IMR-90 (cell line): ENCODE measurements at regions not wholly inside any gene's neighbourhood (a gene's known extent, or its start where the extent isn't known, plus 50 kb on each side); places are given as distances from the start of the nearest gene placed in this dataset.
"Not testable (repeated sequence)": the region's sequence is repeated elsewhere in the genome, so short reads cannot be mapped to it uniquely, and the experiment has no call there.

Experiments used
- ATAC-seq: fragments of 200-7000 bp; cut with Tn5 transposase; 2 replicates; pipeline ENCODE4 v1.9.1; 2020; ENCODE audit warnings: low read depth, mild to moderate bottlenecking, moderate library complexity
- BruUV-seq: library from RNA; stranded (reverse); fragments of 400-500 nt; replicated peaks from 2 replicates; lab custom pipeline; 2021; lab: Mats Ljungman, UMichigan
- CTCF ChIA-PET: fragments of 300-600 bp; formaldehyde crosslinking; extraction: SDS; loops from one replicate; lab custom pipeline; 2021; ENCODE audit warnings: antibody characterized with exemption; lab: Yijun Ruan, JAX
- POLR2A ChIA-PET: fragments of 300-600 bp; sonication (Branson Sonifier 250); formaldehyde crosslinking; loops from one replicate; lab custom pipeline; 2022; ENCODE audit warnings: antibody characterized with exemption; ENCODE audit not compliant: unreplicated experiment; lab: Charles Lee
- DNase-seq: peaks from one replicate; pipeline ENCODE4 v3.0.0; 2013
- H2AFZ ChIP-seq: replicated peaks from 2 replicates; pipeline ENCODE3; 2013; ENCODE audit warnings: low read length, mild to moderate bottlenecking; ENCODE audit not compliant: poor library complexity
- H2AK5ac ChIP-seq: 2 replicates; pipeline ENCODE4 v1.6.1; 2013; ENCODE audit warnings: low read depth, low read length, inconsistent platforms
- H2AK9ac ChIP-seq: replicated peaks from 2 replicates; pipeline ENCODE3; 2013; ENCODE audit warnings: mild to moderate bottlenecking, low read depth, low read length, moderate library complexity; ENCODE audit not compliant: poor library complexity
- H2BK120ac ChIP-seq: 2 replicates; pipeline ENCODE4 v1.6.1; 2013; ENCODE audit warnings: low read depth, low read length, inconsistent platforms
- H2BK15ac ChIP-seq: 3 replicates; pipeline ENCODE4 v1.6.1; 2013; ENCODE audit warnings: low read depth, low read length, inconsistent platforms
- H2BK20ac ChIP-seq: 2 replicates; pipeline ENCODE4 v1.6.1; 2013; ENCODE audit warnings: low read depth, mild to moderate bottlenecking, inconsistent platforms, low read length, moderate library complexity
- H2BK5ac ChIP-seq: 2 replicates; pipeline ENCODE4 v1.6.1; 2013; ENCODE audit warnings: mild to moderate bottlenecking, low read depth, low read length, inconsistent platforms; ENCODE audit not compliant: poor library complexity, severe bottlenecking
- H3K14ac ChIP-seq: replicated peaks from 2 replicates; pipeline ENCODE4 v1.6.1; 2013; ENCODE audit warnings: low read depth, low read length, inconsistent platforms
- H3K18ac ChIP-seq: 2 replicates; pipeline ENCODE4 v1.6.1; 2013; ENCODE audit warnings: low read depth, low read length, control low read depth
- H3K23ac ChIP-seq: 2 replicates; pipeline ENCODE4 v1.6.1; 2013; ENCODE audit warnings: low read depth, low read length, inconsistent platforms
- H3K27ac ChIP-seq: 2 replicates; pipeline ENCODE4 v1.5.1; 2013; ENCODE audit warnings: mild to moderate bottlenecking, control low read depth, low read length; ENCODE audit not compliant: insufficient read depth
- H3K27me3 ChIP-seq: 2 replicates; pipeline ENCODE4 v1.6.1; 2013; ENCODE audit warnings: low read length; ENCODE audit not compliant: control insufficient read depth, insufficient read depth
- H3K36me3 ChIP-seq: 2 replicates; pipeline ENCODE4 v1.6.1; 2013; ENCODE audit warnings: low read length, mixed read lengths; ENCODE audit not compliant: control insufficient read depth, insufficient read depth
- H3K4ac ChIP-seq: 2 replicates; pipeline ENCODE4 v1.6.1; 2013; ENCODE audit warnings: low read depth, low read length, inconsistent platforms
- H3K4me1 ChIP-seq: 2 replicates; pipeline ENCODE4 v1.6.1; 2013; ENCODE audit warnings: low read length, mixed read lengths; ENCODE audit not compliant: control insufficient read depth, insufficient read depth
- H3K4me2 ChIP-seq: 2 replicates; pipeline ENCODE4 v1.6.1; 2013; ENCODE audit warnings: low read depth, mild to moderate bottlenecking, control low read depth, low read length, moderate library complexity
- H3K4me3 ChIP-seq: 2 replicates; pipeline ENCODE4 v1.5.1; 2013; ENCODE audit warnings: low read depth, mild to moderate bottlenecking, control low read depth, low read length, moderate library complexity; ENCODE audit not compliant: insufficient read depth
- H3K56ac ChIP-seq: 2 replicates; pipeline ENCODE4 v1.6.1; 2013; ENCODE audit warnings: low read length, inconsistent platforms; ENCODE audit not compliant: insufficient read depth; ENCODE audit errors: extremely low read depth
- H3K79me1 ChIP-seq, 2 experiments: 2 replicates each; pipeline ENCODE4 v1.6.1; 2013; ENCODE audit warnings: low read length in 2 of 2, inconsistent platforms in 1 of 2, low read depth in 1 of 2
- H3K9ac ChIP-seq: 2 replicates; pipeline ENCODE4 v1.6.1; 2013; ENCODE audit warnings: low read depth, low read length, control low read depth
- H3K9me1 ChIP-seq: 2 replicates; pipeline ENCODE4 v1.6.1; 2013; ENCODE audit warnings: low read length, inconsistent platforms; ENCODE audit not compliant: insufficient read depth
- H3K9me3 ChIP-seq: 2 replicates; pipeline ENCODE4 v1.6.1; 2013; ENCODE audit warnings: low read length; ENCODE audit not compliant: control insufficient read depth, insufficient read depth
- H4K20me1 ChIP-seq: 2 replicates; pipeline ENCODE4 v1.6.1; 2013; ENCODE audit warnings: low read length, inconsistent platforms; ENCODE audit not compliant: insufficient read depth
- H4K5ac ChIP-seq: 2 replicates; pipeline ENCODE4 v1.6.1; 2013; ENCODE audit warnings: mild to moderate bottlenecking, low read depth, low read length, control low read depth
- H4K8ac ChIP-seq, 2 experiments: 2 replicates each; pipeline ENCODE4 v1.6.1; 2013; ENCODE audit warnings: low read depth in 2 of 2, low read length in 2 of 2, control low read depth in 1 of 2, inconsistent platforms in 1 of 2
- H4K91ac ChIP-seq: 2 replicates; pipeline ENCODE4 v1.6.1; 2013; ENCODE audit warnings: low read depth, low read length, inconsistent platforms; ENCODE audit not compliant: insufficient read depth
- WGBS, 2 experiments: methylation state at CpG; one replicate each; pipeline versions ENCODE4 v1.1.5 to v1.1.7; 2013; ENCODE audit warnings: missing lambda C conversion rate in 2 of 2; ENCODE audit not compliant: insufficient read length in 1 of 2; ENCODE audit errors: extremely low coverage in 2 of 2; 5-methylcytosine and 5-hydroxymethylcytosine counted together
- dilution Hi-C: fragments of 300-500 bp; cut with HindIII; formaldehyde crosslinking; loops from one replicate; pipeline ENCODE4 v1.14.3; 2018; ENCODE audit warnings: low sequenced_read_pairs; ENCODE audit not compliant: unreplicated experiment
- in situ Hi-C: fragments of 300-500 bp; cut with MboI; formaldehyde crosslinking; loops from 3 replicates; pipeline ENCODE4 v1.14.3; 2019; ENCODE audit warnings: low sequenced_read_pairs, inconsistent platforms, mixed read lengths
- intact Hi-C: fragments of 100-400 bp; cut with micrococcal nuclease; formaldehyde crosslinking; loops from 2 replicates; pipeline ENCODE4 v1.10.0; 2022

- H3K18ac ChIP-seq, H3K56ac ChIP-seq, H3K79me1 ChIP-seq, H3K23ac ChIP-seq, dilution Hi-C loops, H2AK5ac ChIP-seq, POLR2A ChIA-PET, H4K20me1 ChIP-seq, H4K91ac ChIP-seq, H3K14ac ChIP-seq, H3K4me3 ChIP-seq, H3K27me3 ChIP-seq, H3K9me3 ChIP-seq, H2AFZ ChIP-seq, DNase-seq, H3K36me3 ChIP-seq, BruUV-seq, CTCF ChIA-PET, ATAC-seq, H2BK5ac ChIP-seq, H3K4me2 ChIP-seq, H2BK120ac ChIP-seq, in situ Hi-C loops, H3K9ac ChIP-seq, H2AK9ac ChIP-seq, H3K4me1 ChIP-seq, H2BK15ac ChIP-seq, H4K8ac ChIP-seq, H3K4ac ChIP-seq, H3K9me1 ChIP-seq, intact Hi-C loops, H2BK20ac ChIP-seq, H3K27ac ChIP-seq, H4K5ac ChIP-seq: not testable (repeated sequence)
- WGBS, 2 experiments, result no CpG with 5 or more reads among the region's 3 CpGs
These were observed 372.3 kb downstream of the OR4F29 start for GRCh38 chr1:79152-79551.

- H3K14ac ChIP-seq, H3K4me1 ChIP-seq, H3K9ac ChIP-seq, H3K27ac ChIP-seq, H3K9me1 ChIP-seq, H2AK9ac ChIP-seq, H2BK20ac ChIP-seq, H4K8ac ChIP-seq, H2AFZ ChIP-seq, H2BK5ac ChIP-seq, DNase-seq, H3K79me1 ChIP-seq, H3K23ac ChIP-seq, H4K91ac ChIP-seq, H3K27me3 ChIP-seq, CTCF ChIA-PET, dilution Hi-C loops, ATAC-seq, H3K4me2 ChIP-seq, H2AK5ac ChIP-seq, in situ Hi-C loops, intact Hi-C loops, H2BK15ac ChIP-seq, H3K56ac ChIP-seq, H3K4me3 ChIP-seq, BruUV-seq, H3K4ac ChIP-seq, H3K9me3 ChIP-seq, POLR2A ChIA-PET, H2BK120ac ChIP-seq, H4K20me1 ChIP-seq, H3K18ac ChIP-seq, H4K5ac ChIP-seq, H3K36me3 ChIP-seq: not testable (repeated sequence)
- no CpG with 5 or more reads among the region's 2 CpGs for WGBS, 2 experiments
These were observed 386.4 kb downstream of the OR4F29 start, which contains the start of gene OR4F5 for GRCh38 chr1:65119-65518. Gene OR4F5, plus strand, starts transcription at chr1:65419.
